PC-9 (cell line): ENCODE measurements at regions not wholly inside any gene's neighbourhood (a gene's known extent, or its start where the extent isn't known, plus 50 kb on each side); places are given as distances from the start of the nearest gene placed in this dataset.

Experiments used
- EZH2 ChIP-seq: fragments of 200-600 bp; sonication (generic); IDR thresholded peaks from 2 replicates; pipeline ENCODE4 v1.8.0; 2017; ENCODE audit warnings: antibody characterized with exemption, low read depth
- TF ChIP-seq, protein P1 (sequence below): fragments of 200-600 bp; sonication (generic); conservative IDR thresholded peaks from 2 replicates; pipeline ENCODE4 v1.6.1; 2017; ENCODE audit warnings: mixed run types, antibody characterized with exemption, mild to moderate bottlenecking, moderate library complexity

DNA sequence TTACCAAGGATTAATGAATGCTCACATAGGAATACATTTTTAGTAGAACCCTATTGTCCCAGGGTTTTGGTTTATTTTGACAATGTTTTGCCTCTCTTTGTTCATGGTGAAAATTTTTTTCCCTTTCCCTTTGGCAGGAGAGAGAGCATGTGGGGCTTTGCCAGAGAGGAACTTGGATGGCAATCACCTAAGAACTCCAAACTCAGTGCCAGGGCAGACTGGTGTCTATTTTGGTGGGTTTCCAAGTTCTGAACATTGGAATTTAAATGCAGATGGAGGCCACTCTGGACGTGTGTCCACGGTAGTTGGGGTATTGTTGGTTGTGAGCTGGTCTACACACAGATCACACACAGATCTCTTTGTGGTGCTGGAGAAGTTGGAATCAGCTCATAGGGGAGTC lies 2091.1 kb upstream of the PIK3C3 start:
- TF ChIP-seq, protein P1, sequence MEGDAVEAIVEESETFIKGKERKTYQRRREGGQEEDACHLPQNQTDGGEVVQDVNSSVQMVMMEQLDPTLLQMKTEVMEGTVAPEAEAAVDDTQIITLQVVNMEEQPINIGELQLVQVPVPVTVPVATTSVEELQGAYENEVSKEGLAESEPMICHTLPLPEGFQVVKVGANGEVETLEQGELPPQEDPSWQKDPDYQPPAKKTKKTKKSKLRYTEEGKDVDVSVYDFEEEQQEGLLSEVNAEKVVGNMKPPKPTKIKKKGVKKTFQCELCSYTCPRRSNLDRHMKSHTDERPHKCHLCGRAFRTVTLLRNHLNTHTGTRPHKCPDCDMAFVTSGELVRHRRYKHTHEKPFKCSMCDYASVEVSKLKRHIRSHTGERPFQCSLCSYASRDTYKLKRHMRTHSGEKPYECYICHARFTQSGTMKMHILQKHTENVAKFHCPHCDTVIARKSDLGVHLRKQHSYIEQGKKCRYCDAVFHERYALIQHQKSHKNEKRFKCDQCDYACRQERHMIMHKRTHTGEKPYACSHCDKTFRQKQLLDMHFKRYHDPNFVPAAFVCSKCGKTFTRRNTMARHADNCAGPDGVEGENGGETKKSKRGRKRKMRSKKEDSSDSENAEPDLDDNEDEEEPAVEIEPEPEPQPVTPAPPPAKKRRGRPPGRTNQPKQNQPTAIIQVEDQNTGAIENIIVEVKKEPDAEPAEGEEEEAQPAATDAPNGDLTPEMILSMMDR = no peak
- no peak for TF ChIP-seq EZH2
